Tongue (tissue), 1 donor: ENCODE measurements at regions not wholly inside any gene's neighbourhood (a gene's known extent, or its start where the extent isn't known, plus 50 kb on each side); places are given as distances from the start of the nearest gene placed in this dataset.
A peak's percentile ranks its signal among the peaks of the same experiment; 100 is the strongest.

ENCODE experiments used
- DNase-seq: peaks from one replicate; pipeline ENCODE4 v3.0.0-alpha.2; 2015

- DNase-seq: no peak
These were observed 213.3 kb downstream of the TENT4A start for GRCh38 chr5:6926491-6927038.

- DNase-seq: no peak
These were observed 222.8 kb downstream of the TENT4A start for GRCh38 chr5:6936031-6936430.

- no peak for DNase-seq
These were observed 224.4 kb downstream of the TENT4A start for GRCh38 chr5:6937677-6938076.

- DNase-seq: no peak
These were observed 228.4 kb downstream of the TENT4A start for GRCh38 chr5:6941631-6942030.

- DNase-seq: no peak
These were observed 230.2 kb downstream of the TENT4A start for GRCh38 chr5:6943197-6944112.

GRCh38 chr5:6948562-6948961, 235.3 kb downstream of the TENT4A start:
- no peak for DNase-seq

- no peak for DNase-seq
These were observed 236.0 kb downstream of the TENT4A start for GRCh38 chr5:6949230-6949629.

GRCh38 chr5:6950250-6950649, 237.0 kb downstream of the TENT4A start:
- no peak for DNase-seq

GRCh38 chr5:6950860-6951259, 237.6 kb downstream of the TENT4A start:
- peak; percentile 22 for DNase-seq

- DNase-seq: no peak
These were observed 247.9 kb downstream of the TENT4A start for GRCh38 chr5:6961123-6961522.

- DNase-seq: no peak
These were observed 248.8 kb downstream of the TENT4A start for GRCh38 chr5:6961837-6962635.

- DNase-seq: no peak
These were observed 263.7 kb downstream of the TENT4A start for GRCh38 chr5:6976971-6977370.

- no peak for DNase-seq
These were observed 265.8 kb downstream of the TENT4A start for GRCh38 chr5:6979061-6979460.

- DNase-seq: no peak
These were observed 276.0 kb downstream of the TENT4A start for GRCh38 chr5:6989230-6989629.

- DNase-seq: no peak
These were observed 280.9 kb downstream of the TENT4A start for GRCh38 chr5:6994097-6994496.

- DNase-seq: no peak
These were observed 281.9 kb downstream of the TENT4A start for GRCh38 chr5:6995115-6995514.

GRCh38 chr5:7000310-7000709, 287.1 kb downstream of the TENT4A start:
- DNase-seq: no peak

GRCh38 chr5:7010591-7010990, 297.4 kb downstream of the TENT4A start:
- DNase-seq: peak; percentile 2

GRCh38 chr5:7012057-7012456, 298.8 kb downstream of the TENT4A start:
- no peak for DNase-seq

- no peak for DNase-seq
These were observed 301.4 kb downstream of the TENT4A start for GRCh38 chr5:7014611-7015010.

GRCh38 chr5:7015586-7016256, 302.5 kb downstream of the TENT4A start:
- DNase-seq: no peak

- peak; percentile 9 for DNase-seq
These were observed 303.9 kb downstream of the TENT4A start for GRCh38 chr5:7016999-7017747.
